ENCODE measurements at regions not wholly inside any gene's neighbourhood (a gene's known extent, or its start where the extent isn't known, plus 50 kb on each side); places are given as distances from the start of the nearest gene placed in this dataset.

GRCh38 chr4:80124246-80125211 is 51.5 kb upstream of the ANTXR2 start:
- no peak for DNase-seq (ENCODE audit: low read depth)

Data from renal cortical epithelial cell (primary cell).